ENCODE measurements at regions not wholly inside any gene's neighbourhood (a gene's known extent, or its start where the extent isn't known, plus 50 kb on each side); places are given as distances from the start of the nearest gene placed in this dataset.

- TF ChIP-seq, protein P1, sequence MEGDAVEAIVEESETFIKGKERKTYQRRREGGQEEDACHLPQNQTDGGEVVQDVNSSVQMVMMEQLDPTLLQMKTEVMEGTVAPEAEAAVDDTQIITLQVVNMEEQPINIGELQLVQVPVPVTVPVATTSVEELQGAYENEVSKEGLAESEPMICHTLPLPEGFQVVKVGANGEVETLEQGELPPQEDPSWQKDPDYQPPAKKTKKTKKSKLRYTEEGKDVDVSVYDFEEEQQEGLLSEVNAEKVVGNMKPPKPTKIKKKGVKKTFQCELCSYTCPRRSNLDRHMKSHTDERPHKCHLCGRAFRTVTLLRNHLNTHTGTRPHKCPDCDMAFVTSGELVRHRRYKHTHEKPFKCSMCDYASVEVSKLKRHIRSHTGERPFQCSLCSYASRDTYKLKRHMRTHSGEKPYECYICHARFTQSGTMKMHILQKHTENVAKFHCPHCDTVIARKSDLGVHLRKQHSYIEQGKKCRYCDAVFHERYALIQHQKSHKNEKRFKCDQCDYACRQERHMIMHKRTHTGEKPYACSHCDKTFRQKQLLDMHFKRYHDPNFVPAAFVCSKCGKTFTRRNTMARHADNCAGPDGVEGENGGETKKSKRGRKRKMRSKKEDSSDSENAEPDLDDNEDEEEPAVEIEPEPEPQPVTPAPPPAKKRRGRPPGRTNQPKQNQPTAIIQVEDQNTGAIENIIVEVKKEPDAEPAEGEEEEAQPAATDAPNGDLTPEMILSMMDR (IDR thresholded peaks at IDR 0.05; ENCODE audit: low read length) = no peak
- TF ChIP-seq EZH2phosphoT487 (IDR thresholded peaks at IDR 0.05; ENCODE audit: low read length) = no peak
Measured at GRCh38 chr2:150552041-150552820, 64.8 kb upstream of the RND3 start.
